DND-41 (cell line): ENCODE measurements at regions not wholly inside any gene's neighbourhood (a gene's known extent, or its start where the extent isn't known, plus 50 kb on each side); places are given as distances from the start of the nearest gene placed in this dataset.

Source experiments
- ATAC-seq: fragments of 200-7000 bp; cut with Tn5 transposase; 3 replicates; pipeline ENCODE4 v1.9.1; 2021; ENCODE audit warnings: low read depth; ENCODE audit not compliant: insufficient read depth
- DNase-seq: peaks from one replicate; pipeline ENCODE4 v3.0.0-alpha.2; 2020
- H2AFZ ChIP-seq: 2 replicates; pipeline ENCODE4 v1.6.0; 2012; ENCODE audit warnings: low read depth, low read length
- H3K27ac ChIP-seq: 2 replicates; pipeline ENCODE4 v1.5.1; 2012; ENCODE audit warnings: low read length, inconsistent platforms
- H3K27me3 ChIP-seq: fragments of 200-600 bp; sonication (generic); 2 replicates; pipeline ENCODE4 v1.6.0; 2012; ENCODE audit warnings: low read length, mild to moderate bottlenecking, inconsistent platforms; ENCODE audit not compliant: insufficient read depth, poor library complexity
- H3K36me3 ChIP-seq: 2 replicates; pipeline ENCODE4 v1.5.1; 2012; ENCODE audit warnings: low read length, inconsistent platforms; ENCODE audit not compliant: insufficient read depth
- H3K4me1 ChIP-seq: 2 replicates; pipeline ENCODE4 v1.5.1; 2012; ENCODE audit warnings: mild to moderate bottlenecking, low read length; ENCODE audit not compliant: insufficient read depth
- H3K4me2 ChIP-seq: 2 replicates; pipeline ENCODE4 v1.6.0; 2012; ENCODE audit warnings: mild to moderate bottlenecking, moderate library complexity, low read length, inconsistent platforms; ENCODE audit not compliant: insufficient read depth
- H3K4me3 ChIP-seq, 2 experiments: fragments of 200-600 bp in 1 of 2; shearing (Covaris generic) in 1 of 2; 2 replicates each; pipeline ENCODE4 v1.5.1; 2012 to 2016; ENCODE audit warnings: inconsistent platforms in 2 of 2, low read length in 2 of 2, mild to moderate bottlenecking in 2 of 2, low read depth in 1 of 2, moderate library complexity in 1 of 2
- H3K79me2 ChIP-seq: 2 replicates; pipeline ENCODE4 v1.6.0; 2012; ENCODE audit warnings: low read length, inconsistent platforms; ENCODE audit not compliant: insufficient read depth
- H3K9ac ChIP-seq: 2 replicates; pipeline ENCODE4 v1.6.0; 2012; ENCODE audit warnings: low read depth, mild to moderate bottlenecking, inconsistent platforms, low read length, moderate library complexity
- H3K9me3 ChIP-seq: 2 replicates; pipeline ENCODE4 v1.5.1; 2012; ENCODE audit warnings: low read length, moderate library complexity, mild to moderate bottlenecking, inconsistent platforms; ENCODE audit not compliant: insufficient read depth, severe bottlenecking
- H4K20me1 ChIP-seq: 2 replicates; pipeline ENCODE4 v1.6.0; 2012; ENCODE audit warnings: low read length; ENCODE audit not compliant: insufficient read depth
- EZH2 ChIP-seq: IDR thresholded peaks from 3 replicates; pipeline ENCODE4 v1.6.1; 2012; ENCODE audit warnings: borderline replicate concordance, low read depth, mild to moderate bottlenecking, moderate library complexity, low read length, inconsistent platforms; ENCODE audit not compliant: severe bottlenecking
- TF ChIP-seq, protein P1 (sequence below): IDR thresholded peaks from 2 replicates; pipeline ENCODE4 v1.5.1; 2012; ENCODE audit warnings: borderline replicate concordance, low read length, moderate library complexity, mild to moderate bottlenecking; ENCODE audit not compliant: poor library complexity, severe bottlenecking; ENCODE audit errors: extremely low read depth

DNA sequence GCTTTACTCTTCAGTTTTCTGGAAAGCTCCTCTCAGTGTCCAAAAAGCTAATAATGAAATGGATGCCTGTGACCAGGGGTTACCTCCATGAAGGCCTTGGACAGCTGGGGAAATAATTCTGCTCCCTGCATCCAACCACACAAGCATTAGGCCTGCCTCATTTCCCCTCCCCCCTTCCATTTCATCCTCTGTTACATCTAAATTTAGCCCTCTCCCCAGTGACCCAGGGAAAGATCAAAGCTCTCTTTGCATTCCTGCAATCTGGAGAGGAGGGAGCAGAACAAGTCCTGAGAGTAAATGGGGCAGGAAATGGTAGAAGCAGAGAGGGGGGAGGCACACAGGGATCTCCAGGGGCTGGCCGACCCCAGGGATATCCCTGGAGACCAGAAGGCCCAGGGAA is 452.7 kb downstream of the TSHZ3 start:
- no peak overlapping the region for H2AFZ ChIP-seq
- no peak overlapping the region for H3K27ac ChIP-seq
- ATAC-seq: no peak
- no peak overlapping the region for H3K4me3 ChIP-seq
- H3K36me3 ChIP-seq: no peaks in the 10 kb centered on the region
- no peaks in the 10 kb centered on the region for H3K79me2 ChIP-seq
- no peak overlapping the region for H3K4me2 ChIP-seq
- H3K9ac ChIP-seq: no peak overlapping the region
- DNase-seq: no peak
- no peaks in the 10 kb centered on the region for H4K20me1 ChIP-seq
- H3K4me1 ChIP-seq: no peaks in the 10 kb centered on the region
- H3K27me3 ChIP-seq: no peaks in the 10 kb centered on the region
- H3K9me3 ChIP-seq: no peaks in the 10 kb centered on the region
- TF ChIP-seq, protein P1, sequence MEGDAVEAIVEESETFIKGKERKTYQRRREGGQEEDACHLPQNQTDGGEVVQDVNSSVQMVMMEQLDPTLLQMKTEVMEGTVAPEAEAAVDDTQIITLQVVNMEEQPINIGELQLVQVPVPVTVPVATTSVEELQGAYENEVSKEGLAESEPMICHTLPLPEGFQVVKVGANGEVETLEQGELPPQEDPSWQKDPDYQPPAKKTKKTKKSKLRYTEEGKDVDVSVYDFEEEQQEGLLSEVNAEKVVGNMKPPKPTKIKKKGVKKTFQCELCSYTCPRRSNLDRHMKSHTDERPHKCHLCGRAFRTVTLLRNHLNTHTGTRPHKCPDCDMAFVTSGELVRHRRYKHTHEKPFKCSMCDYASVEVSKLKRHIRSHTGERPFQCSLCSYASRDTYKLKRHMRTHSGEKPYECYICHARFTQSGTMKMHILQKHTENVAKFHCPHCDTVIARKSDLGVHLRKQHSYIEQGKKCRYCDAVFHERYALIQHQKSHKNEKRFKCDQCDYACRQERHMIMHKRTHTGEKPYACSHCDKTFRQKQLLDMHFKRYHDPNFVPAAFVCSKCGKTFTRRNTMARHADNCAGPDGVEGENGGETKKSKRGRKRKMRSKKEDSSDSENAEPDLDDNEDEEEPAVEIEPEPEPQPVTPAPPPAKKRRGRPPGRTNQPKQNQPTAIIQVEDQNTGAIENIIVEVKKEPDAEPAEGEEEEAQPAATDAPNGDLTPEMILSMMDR: no peak
- TF ChIP-seq EZH2: no peak

DNA sequence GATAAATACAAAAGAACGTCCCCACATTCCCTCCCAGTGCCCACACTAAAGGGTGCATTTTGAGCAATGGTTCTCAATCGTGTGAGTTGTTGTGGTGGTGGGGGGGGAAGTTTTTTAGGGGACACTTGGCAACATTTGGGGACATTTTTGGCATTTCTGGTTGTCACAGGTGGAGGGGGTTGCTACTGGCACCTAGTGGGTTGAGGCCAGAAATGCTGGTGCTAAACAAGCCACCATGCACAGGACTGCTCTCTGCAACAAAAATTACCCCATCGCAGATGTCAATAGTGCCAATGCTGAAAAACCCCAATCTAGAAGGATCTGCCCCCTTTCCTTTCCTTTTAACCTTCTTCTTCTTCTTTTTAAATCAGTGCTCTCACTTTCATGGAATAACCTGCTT is 453.3 kb downstream of the TSHZ3 start:
- no peaks in the 10 kb centered on the region for H3K9me3 ChIP-seq
- H3K36me3 ChIP-seq: no peaks in the 10 kb centered on the region
- no peak overlapping the region for H2AFZ ChIP-seq
- H3K27me3 ChIP-seq: no peaks in the 10 kb centered on the region
- no peak for ATAC-seq
- no peaks in the 10 kb centered on the region for H3K79me2 ChIP-seq
- no peaks in the 10 kb centered on the region for H3K4me1 ChIP-seq
- H4K20me1 ChIP-seq: no peaks in the 10 kb centered on the region
- TF ChIP-seq, protein P1: no peak
- no peak for TF ChIP-seq EZH2
- H3K4me3 ChIP-seq: no peak overlapping the region
- DNase-seq: no peak
- H3K4me2 ChIP-seq: no peak overlapping the region
- H3K27ac ChIP-seq: no peak overlapping the region
- no peak overlapping the region for H3K9ac ChIP-seq

DNA sequence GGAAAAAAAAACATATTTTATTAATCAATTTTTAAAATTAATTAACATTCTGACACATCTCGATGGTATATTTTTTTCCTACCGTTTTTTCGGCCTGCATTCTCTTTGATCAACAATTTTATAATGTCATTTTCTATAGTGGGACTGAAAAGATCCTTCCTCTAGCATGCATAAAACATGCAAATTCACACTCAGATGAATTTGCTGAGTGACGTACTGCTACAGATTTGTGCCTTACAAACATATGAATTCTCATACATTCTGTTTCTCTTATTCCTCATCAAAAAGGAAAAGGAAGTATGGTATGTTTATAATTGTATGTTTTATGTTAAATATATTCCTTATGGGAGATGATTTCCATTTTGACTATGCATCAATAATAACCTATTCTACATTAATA is 458.2 kb downstream of the TSHZ3 start:
- DNase-seq: no peak
- no peak for ATAC-seq
- no peaks in the 10 kb centered on the region for H4K20me1 ChIP-seq
- H3K9me3 ChIP-seq: no peaks in the 10 kb centered on the region
- no peaks in the 10 kb centered on the region for H3K79me2 ChIP-seq
- peaks cover 6% of the 10 kb centered on the region for H3K27me3 ChIP-seq
- no peak overlapping the region for H3K4me3 ChIP-seq
- H3K4me1 ChIP-seq: no peaks in the 10 kb centered on the region
- no peak for TF ChIP-seq EZH2
- TF ChIP-seq, protein P1: no peak
- H2AFZ ChIP-seq: no peak overlapping the region
- no peaks in the 10 kb centered on the region for H3K36me3 ChIP-seq
- no peak overlapping the region for H3K4me2 ChIP-seq
- no peak overlapping the region for H3K9ac ChIP-seq
- H3K27ac ChIP-seq: no peak overlapping the region

DNA sequence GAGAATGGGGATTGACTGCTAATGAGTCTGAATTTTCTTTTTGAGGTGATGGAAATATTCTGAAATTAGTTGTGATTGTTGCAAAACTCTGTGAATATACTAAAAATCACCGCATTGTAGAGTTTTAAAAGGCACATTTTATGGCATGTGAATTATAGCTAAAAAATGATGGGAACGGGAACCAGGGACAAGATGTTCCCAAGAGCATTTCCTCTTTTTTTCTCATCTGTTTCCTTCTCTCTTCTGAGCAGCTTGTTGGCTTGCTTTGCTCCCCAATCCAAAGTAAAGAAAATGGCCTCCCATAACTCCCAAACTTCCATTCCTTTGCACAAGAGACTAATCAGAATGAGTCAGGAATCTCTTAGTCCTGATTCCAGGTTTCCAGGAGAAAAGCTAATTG is 459.2 kb downstream of the TSHZ3 start:
- H3K9me3 ChIP-seq: no peaks in the 10 kb centered on the region
- H3K27ac ChIP-seq: no peak overlapping the region
- DNase-seq: no peak
- no peaks in the 10 kb centered on the region for H3K36me3 ChIP-seq
- no peaks in the 10 kb centered on the region for H3K4me1 ChIP-seq
- H3K4me2 ChIP-seq: no peak overlapping the region
- H3K79me2 ChIP-seq: no peaks in the 10 kb centered on the region
- H3K9ac ChIP-seq: no peak overlapping the region
- H4K20me1 ChIP-seq: no peaks in the 10 kb centered on the region
- ATAC-seq: no peak
- H2AFZ ChIP-seq: no peak overlapping the region
- H3K27me3 ChIP-seq: peaks cover 6% of the 10 kb centered on the region
- no peak for TF ChIP-seq EZH2
- TF ChIP-seq, protein P1: no peak
- no peak overlapping the region for H3K4me3 ChIP-seq
